Colonic mucosa (tissue), 4 donors: ENCODE measurements at regions not wholly inside any gene's neighbourhood (a gene's known extent, or its start where the extent isn't known, plus 50 kb on each side); places are given as distances from the start of the nearest gene placed in this dataset.

Source experiments
- DNase-seq: peaks from one replicate; pipeline ENCODE4 v3.0.0-alpha.2; 2020
- H3K27ac ChIP-seq: fragments of 200-600 bp; one replicate; pipeline ENCODE4 v1.8.0; 2021
- H3K27me3 ChIP-seq: fragments of 200-600 bp; one replicate; pipeline ENCODE4 v1.8.0; 2021
- H3K36me3 ChIP-seq: fragments of 200-600 bp; one replicate; pipeline ENCODE4 v1.8.0; 2021
- H3K4me1 ChIP-seq: fragments of 200-600 bp; one replicate; pipeline ENCODE4 v1.8.0; 2021; ENCODE audit warnings: mild to moderate bottlenecking
- H3K4me3 ChIP-seq: fragments of 200-600 bp; one replicate; pipeline ENCODE4 v1.8.0; 2021
- H3K9ac ChIP-seq, 2 donors: one replicate each; pipeline ENCODE4 v1.7.0; 2013; ENCODE audit warnings: control low read depth in 2 of 2, low read depth in 2 of 2, low read length in 2 of 2
- H3K9me3 ChIP-seq: fragments of 200-600 bp; one replicate; pipeline ENCODE4 v1.8.0; 2021
- CTCF ChIP-seq: fragments of 200-600 bp; IDR thresholded peaks from one replicate; pipeline ENCODE4 v1.8.0; 2022; ENCODE audit warnings: antibody characterized with exemption, mild to moderate bottlenecking
- intact Hi-C: fragments of 100-400 bp; cut with DNase I; formaldehyde crosslinking; loops from one replicate; pipeline ENCODE4 v1.14.1; 2022
- donor health status: healthy.
- donor health status: DM: no; HTN: no; CAD: no.
- donor health status: DM: no; HTN: no; CAD: no.

DNA sequence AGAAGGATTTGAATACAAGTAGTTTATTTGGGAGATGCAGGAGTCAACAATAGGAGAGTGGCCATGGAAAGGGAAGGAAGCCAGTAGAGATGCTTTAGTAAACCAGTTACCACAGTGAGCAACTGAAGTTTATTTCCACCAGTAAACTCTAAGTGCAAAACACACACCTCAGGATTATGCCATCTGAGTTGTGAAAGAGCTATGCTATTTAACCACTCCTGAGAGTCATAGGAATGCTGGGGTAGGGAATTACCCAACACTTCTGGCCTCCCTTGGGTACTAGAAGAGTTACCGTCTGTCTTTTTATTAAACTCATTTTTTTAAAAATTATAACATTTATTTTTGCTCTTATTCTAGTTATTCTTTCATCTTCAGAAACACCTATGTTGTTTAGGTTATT, 834.6 kb upstream of the AMOT start:
- no peaks in the 10 kb centered on the region for H3K27me3 ChIP-seq
- no peak overlapping the region for H3K9ac ChIP-seq
- intact Hi-C loops: no loop called here
- no peak overlapping the region for H3K27ac ChIP-seq
- no peak for DNase-seq
- H3K9me3 ChIP-seq: no peaks in the 10 kb centered on the region
- no peak overlapping the region for H3K4me3 ChIP-seq
- no peak for TF ChIP-seq CTCF
- H3K4me1 ChIP-seq: no peaks in the 10 kb centered on the region
- H3K36me3 ChIP-seq: no peaks in the 10 kb centered on the region

- H3K9me3 ChIP-seq: no peaks in the 10 kb centered on the region
- no peaks in the 10 kb centered on the region for H3K4me1 ChIP-seq
- no peaks in the 10 kb centered on the region for H3K27me3 ChIP-seq
- no peak for DNase-seq
- no peak overlapping the region for H3K4me3 ChIP-seq
- intact Hi-C loops: loop anchor here (10.0 kb wide), 1 partner anchor 57 kb away; no protein-coding TSS in a partner anchor
- H3K36me3 ChIP-seq: no peaks in the 10 kb centered on the region
- H3K9ac ChIP-seq: no peak overlapping the region
- TF ChIP-seq CTCF: no peak
- no peak overlapping the region for H3K27ac ChIP-seq
These were observed 810.7 kb upstream of the AMOT start for GRCh38 chrX:113651306-113651705.

GRCh38 chrX:113644426-113644825, 803.8 kb upstream of the AMOT start:
- intact Hi-C loops: no loop called here
- TF ChIP-seq CTCF: no peak
- no peak for DNase-seq
- H3K9ac ChIP-seq: no peak overlapping the region
- no peaks in the 10 kb centered on the region for H3K36me3 ChIP-seq
- H3K4me3 ChIP-seq: no peak overlapping the region
- H3K9me3 ChIP-seq: no peaks in the 10 kb centered on the region
- H3K27me3 ChIP-seq: no peaks in the 10 kb centered on the region
- H3K27ac ChIP-seq: no peak overlapping the region
- H3K4me1 ChIP-seq: no peaks in the 10 kb centered on the region

GRCh38 chrX:113634565-113634964, 793.9 kb upstream of the AMOT start:
- Histone ChIP-seq H3K9me3 (no peaks in the 10 kb centered on the region), H3K27ac (no peak overlapping the region), H3K4me3 (no peak overlapping the region), H3K36me3 (no peaks in the 10 kb centered on the region), H3K27me3 (no peaks in the 10 kb centered on the region), H3K4me1 (no peaks in the 10 kb centered on the region), H3K9ac (no peak overlapping the region)
- intact Hi-C loops: no loop called here
- no peak for TF ChIP-seq CTCF
- no peak for DNase-seq

GRCh38 chrX:113629326-113629725, 788.7 kb upstream of the AMOT start:
- Histone ChIP-seq H3K9me3 (no peaks in the 10 kb centered on the region), H3K36me3 (no peaks in the 10 kb centered on the region), H3K27ac (no peak overlapping the region), H3K27me3 (no peaks in the 10 kb centered on the region), H3K4me3 (no peak overlapping the region), H3K9ac (no peak overlapping the region), H3K4me1 (no peaks in the 10 kb centered on the region)
- intact Hi-C loops: no loop called here
- no peak for DNase-seq
- no peak for TF ChIP-seq CTCF
